ENCODE measurements at regions not wholly inside any gene's neighbourhood (a gene's known extent, or its start where the extent isn't known, plus 50 kb on each side); places are given as distances from the start of the nearest gene placed in this dataset.

- Histone ChIP-seq H3K18ac (ENCODE audit: insufficient read length, low read depth, low read length) (no peak overlapping the region), H3K79me2 (ENCODE audit: insufficient read depth, low read length) (no peaks in the 10 kb centered on the region), H3K27ac (ENCODE audit: insufficient read length, low read depth, low read length) (no peak overlapping the region), H3K9me3 (ENCODE audit: control insufficient read depth, low read depth, low read length) (no peaks in the 10 kb centered on the region), H3K4me1 (ENCODE audit: insufficient read depth, low read length) (peaks cover 5% of the 10 kb centered on the region; the same call in 1 of the 2 replicates), H2BK12ac (ENCODE audit: insufficient read length, low read depth, low read length) (no peak overlapping the region), H3K4me2 (ENCODE audit: insufficient read depth, insufficient read length, low read length) (no peak overlapping the region), H2BK120ac (ENCODE audit: low read depth, low read length, poor library complexity, severe bottlenecking) (no peak overlapping the region), H3K4ac (ENCODE audit: low read depth, low read length) (no peak overlapping the region), H3K56ac (ENCODE audit: insufficient read length, low read depth, low read length) (no peak overlapping the region), H3K23ac (ENCODE audit: insufficient read length, low read depth, low read length) (no peak overlapping the region), H4K20me1 (ENCODE audit: control insufficient read depth, insufficient read depth, insufficient read length) (no peaks in the 10 kb centered on the region), H3T11ph (ENCODE audit: low read length) (no peak overlapping the region), H2AK5ac (ENCODE audit: insufficient read length, low read length) (no peak overlapping the region), H3K79me1 (ENCODE audit: insufficient read depth, low read depth, low read length, poor library complexity, severe bottlenecking) (no peaks in the 10 kb centered on the region), H3K27me3 (ENCODE audit: insufficient read depth, low read length) (no peaks in the 10 kb centered on the region; the same call in 1 of the 2 replicates), H2BK5ac (ENCODE audit: insufficient read length, low read length) (no peak overlapping the region), H3K14ac (ENCODE audit: insufficient read depth, low read length) (no peak overlapping the region), H4K91ac (ENCODE audit: insufficient read length, low read depth, low read length) (no peak overlapping the region), H3K9ac (ENCODE audit: extremely low read depth, insufficient read length, low read length) (no peak overlapping the region), H3K23me2 (ENCODE audit: insufficient read length, low read depth, low read length, poor library complexity, severe bottlenecking) (no peaks in the 10 kb centered on the region), H2AFZ (ENCODE audit: low read length) (no peak overlapping the region), H4K5ac (ENCODE audit: insufficient read length, low read depth, low read length) (no peak overlapping the region), H4K8ac (replicated peaks; ENCODE audit: insufficient read length, low read depth, low read length) (no peak overlapping the region), H2BK15ac (ENCODE audit: low read depth, low read length) (no peak overlapping the region), H2BK20ac (ENCODE audit: low read depth, low read length, poor library complexity, severe bottlenecking) (no peak overlapping the region)
- TF ChIP-seq CTCF (conservative IDR thresholded peaks at IDR 0.05) = no peak
- Mint-ChIP-seq H3K9me3 (no peaks in the 10 kb centered on the region), H3K27ac (no peak overlapping the region), H3K36me3 (ENCODE audit: insufficient read depth in 1 of 3, low read depth in 3 of 3) (no peaks in the 10 kb centered on the region), H3K4me3 (no peak overlapping the region), H3K4me1 (peaks cover 11 to 15% of the 10 kb centered on the region in 2 experiments), H3K27me3 (ENCODE audit: low read depth) (peaks cover 12% of the 10 kb centered on the region)
- DNase-seq = no peak
- no CpG with 5 or more reads among the region's 6 CpGs for WGBS (ENCODE audit: extremely low coverage, insufficient read length, low lambda C conversion rate)
These were observed 129.5 kb downstream of the FOXD1 start for GRCh38 chr5:73319036-73319435.

Data from H9 (cell line).